Osteoblast (primary cell): ENCODE measurements at regions not wholly inside any gene's neighbourhood (a gene's known extent, or its start where the extent isn't known, plus 50 kb on each side); places are given as distances from the start of the nearest gene placed in this dataset.

Experiments used
- DNase-seq: peaks from one replicate; pipeline ENCODE4 v3.0.0; 2011; ENCODE audit warnings: low spot score, mixed read lengths; ENCODE audit not compliant: insufficient read length; ENCODE audit errors: missing footprints
- H2AFZ ChIP-seq: 2 replicates; pipeline ENCODE4 v1.6.0; 2011; ENCODE audit warnings: mild to moderate bottlenecking, low read length
- H3K27ac ChIP-seq: 2 replicates; pipeline ENCODE4 v1.5.1; 2011; ENCODE audit warnings: mild to moderate bottlenecking, low read depth, low read length, moderate library complexity
- H3K27me3 ChIP-seq: 2 replicates; pipeline ENCODE4 v1.6.0; 2012; ENCODE audit warnings: mild to moderate bottlenecking, control low read depth, inconsistent platforms, low read length, moderate library complexity; ENCODE audit not compliant: insufficient read depth
- H3K36me3 ChIP-seq: 2 replicates; pipeline ENCODE4 v1.5.1; 2011; ENCODE audit warnings: mild to moderate bottlenecking, low read length, control low read depth, moderate library complexity; ENCODE audit not compliant: insufficient read depth
- H3K4me1 ChIP-seq: 2 replicates; pipeline ENCODE4 v1.5.1; 2011; ENCODE audit warnings: mild to moderate bottlenecking, low read length, control low read depth, moderate library complexity; ENCODE audit not compliant: insufficient read depth
- H3K4me2 ChIP-seq: 2 replicates; pipeline ENCODE4 v1.6.0; 2011; ENCODE audit warnings: mild to moderate bottlenecking, low read length; ENCODE audit not compliant: insufficient read depth
- H3K4me3 ChIP-seq: fragments of 200-600 bp; sonication (generic); 3 replicates; pipeline ENCODE4 v1.5.1; 2012; ENCODE audit warnings: mild to moderate bottlenecking, low read length, inconsistent platforms; ENCODE audit not compliant: insufficient read depth
- H3K79me2 ChIP-seq: 2 replicates; pipeline ENCODE4 v1.6.0; 2012; ENCODE audit warnings: mild to moderate bottlenecking, low read length, control low read depth, inconsistent platforms; ENCODE audit not compliant: insufficient read depth
- H3K9me3 ChIP-seq: 2 replicates; pipeline ENCODE4 v1.5.1; 2011; ENCODE audit warnings: low read depth, low read length, control low read depth
- H4K20me1 ChIP-seq: 2 replicates; pipeline ENCODE4 v1.6.0; 2012; ENCODE audit warnings: mild to moderate bottlenecking, low read length, control low read depth; ENCODE audit not compliant: insufficient read depth
- CTCF ChIP-seq: IDR thresholded peaks from 2 replicates; pipeline ENCODE4 v1.5.1; 2011; ENCODE audit warnings: mild to moderate bottlenecking, low read depth, low read length, moderate library complexity; ENCODE audit errors: extremely low read depth

- H4K20me1 ChIP-seq, result no peaks in the 10 kb centered on the region
- no peak overlapping the region for H3K4me3 ChIP-seq
- peak; percentile 23 for DNase-seq
- H3K4me1 ChIP-seq, result peaks cover 15% of the 10 kb centered on the region
- peaks cover 7% of the 10 kb centered on the region for H3K9me3 ChIP-seq
- peak overlapping the region; percentile 71 for H3K27ac ChIP-seq
- H3K27me3 ChIP-seq, result no peaks in the 10 kb centered on the region
- TF ChIP-seq CTCF, result no peak
- peak overlapping the region; percentile 37 for H2AFZ ChIP-seq
- no peaks in the 10 kb centered on the region for H3K79me2 ChIP-seq
- H3K4me2 ChIP-seq, result peak overlapping the region; percentile 55
- no peaks in the 10 kb centered on the region for H3K36me3 ChIP-seq
Measured at GRCh38 chr2:51953931-51954330, 922.0 kb upstream of the NRXN1 start.

DNA sequence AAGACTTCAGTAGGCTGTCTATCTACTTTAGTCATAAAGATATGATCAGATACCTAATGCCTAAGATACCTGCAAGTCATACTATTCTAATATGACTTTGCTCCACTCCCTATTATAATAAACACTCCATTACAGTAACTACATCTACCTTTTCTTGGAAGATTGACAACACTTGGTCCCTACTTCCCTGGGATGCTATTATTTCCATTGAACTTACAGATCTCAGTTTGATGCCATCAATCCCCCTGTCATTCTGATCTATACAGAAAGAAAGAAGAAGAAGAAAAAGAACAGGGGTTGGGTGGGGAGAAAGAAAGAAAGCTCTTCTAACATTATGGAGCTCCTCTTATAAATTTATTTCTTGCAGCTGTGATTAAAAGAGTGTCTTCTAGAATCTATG, 889.1 kb upstream of the NRXN1 start:
- no peak for TF ChIP-seq CTCF
- H3K9me3 ChIP-seq, result no peaks in the 10 kb centered on the region
- H3K4me1 ChIP-seq, result peaks cover 24% of the 10 kb centered on the region
- H2AFZ ChIP-seq, result no peak overlapping the region
- H3K27ac ChIP-seq, result no peak overlapping the region
- H3K79me2 ChIP-seq, result no peaks in the 10 kb centered on the region
- H4K20me1 ChIP-seq, result no peaks in the 10 kb centered on the region
- no peak overlapping the region for H3K4me3 ChIP-seq
- no peaks in the 10 kb centered on the region for H3K36me3 ChIP-seq
- H3K4me2 ChIP-seq, result no peak overlapping the region
- no peak for DNase-seq
- H3K27me3 ChIP-seq, result no peaks in the 10 kb centered on the region

GRCh38 chr2:51920509-51920908, 888.6 kb upstream of the NRXN1 start:
- Histone ChIP-seq H3K36me3 (no peaks in the 10 kb centered on the region), H3K4me2 (no peak overlapping the region), H4K20me1 (no peaks in the 10 kb centered on the region), H3K27me3 (no peaks in the 10 kb centered on the region), H3K27ac (no peak overlapping the region), H2AFZ (peak overlapping the region; percentile 27), H3K4me3 (no peak overlapping the region), H3K4me1 (peaks cover 24% of the 10 kb centered on the region), H3K9me3 (no peaks in the 10 kb centered on the region), H3K79me2 (no peaks in the 10 kb centered on the region)
- TF ChIP-seq CTCF, result no peak
- no peak for DNase-seq

GRCh38 chr2:51919395-51919794, 887.5 kb upstream of the NRXN1 start:
- Histone ChIP-seq H3K4me2 (peak overlapping the region; percentile 14), H3K4me3 (no peak overlapping the region), H3K79me2 (no peaks in the 10 kb centered on the region), H3K27ac (no peak overlapping the region), H3K4me1 (peaks cover 24% of the 10 kb centered on the region), H4K20me1 (no peaks in the 10 kb centered on the region), H3K9me3 (no peaks in the 10 kb centered on the region), H3K36me3 (no peaks in the 10 kb centered on the region), H3K27me3 (no peaks in the 10 kb centered on the region), H2AFZ (no peak overlapping the region)
- peak; percentile 18 for DNase-seq
- no peak for TF ChIP-seq CTCF
